ENCODE measurements at regions not wholly inside any gene's neighbourhood (a gene's known extent, or its start where the extent isn't known, plus 50 kb on each side); places are given as distances from the start of the nearest gene placed in this dataset.

GRCh38 chr10:3236644-3237404, 64.2 kb upstream of the PITRM1 start:
- Mint-ChIP-seq H3K27ac (no peak overlapping the region), H3K27me3 (peaks cover 12% of the 10 kb centered on the region), H3K4me1 (peaks cover 2% of the 10 kb centered on the region), H3K4me3 (no peak overlapping the region), H3K36me3 (no peaks in the 10 kb centered on the region), H3K9me3 (no peaks in the 10 kb centered on the region)
- ATAC-seq (ENCODE audit: low read depth) (no peak), DNase-seq (ENCODE audit: low spot score in 2 of 2) (no peak)

GRCh38 chr10:3235996-3236510, 63.5 kb upstream of the PITRM1 start:
- Mint-ChIP-seq H3K36me3 (no peaks in the 10 kb centered on the region), H3K4me1 (peaks cover 2% of the 10 kb centered on the region), H3K27me3 (peaks cover 12% of the 10 kb centered on the region)

GRCh38 chr10:3235395-3235794, 62.8 kb upstream of the PITRM1 start:
- DNase-seq (ENCODE audit: low spot score in 2 of 2) (no peak), ATAC-seq (ENCODE audit: low read depth) (no peak)
- peaks cover 2% of the 10 kb centered on the region for H3K4me1 Mint-ChIP-seq
- no peaks in the 10 kb centered on the region for H3K36me3 Mint-ChIP-seq
- no peak overlapping the region for H3K27ac Mint-ChIP-seq
- peaks cover 13% of the 10 kb centered on the region for H3K27me3 Mint-ChIP-seq
- no peak overlapping the region for H3K4me3 Mint-ChIP-seq
- H3K9me3 Mint-ChIP-seq: no peaks in the 10 kb centered on the region

More at GRCh38 chr10:3235996-3236510, 63.5 kb upstream of the PITRM1 start:
- no peak for DNase-seq (ENCODE audit: low spot score in 2 of 2)
- Mint-ChIP-seq H3K4me3 (no peak overlapping the region), H3K9me3 (no peaks in the 10 kb centered on the region), H3K27ac (no peak overlapping the region)
- no peak for ATAC-seq (ENCODE audit: low read depth)

GRCh38 chr10:3233486-3233990, 61.0 kb upstream of the PITRM1 start:
- ATAC-seq (ENCODE audit: low read depth): no peak
- Mint-ChIP-seq H3K27me3 (peaks cover 11% of the 10 kb centered on the region), H3K36me3 (no peaks in the 10 kb centered on the region), H3K9me3 (no peaks in the 10 kb centered on the region), H3K4me3 (no peak overlapping the region), H3K27ac (no peak overlapping the region), H3K4me1 (no peaks in the 10 kb centered on the region)
- no peak for DNase-seq (ENCODE audit: low spot score in 2 of 2)

- Mint-ChIP-seq H3K36me3 (no peaks in the 10 kb centered on the region), H3K27ac (no peak overlapping the region), H3K4me3 (no peak overlapping the region), H3K27me3 (peaks cover 10% of the 10 kb centered on the region), H3K4me1 (no peaks in the 10 kb centered on the region), H3K9me3 (no peaks in the 10 kb centered on the region)
- ATAC-seq (ENCODE audit: low read depth) (no peak), DNase-seq (ENCODE audit: low spot score in 2 of 2) (no peak)
These were observed 59.6 kb upstream of the PITRM1 start for GRCh38 chr10:3231951-3232730.

- DNase-seq (ENCODE audit: low spot score in 2 of 2): no peak
- no peaks in the 10 kb centered on the region for H3K4me1 Mint-ChIP-seq
- H3K9me3 Mint-ChIP-seq: no peaks in the 10 kb centered on the region
- no peaks in the 10 kb centered on the region for H3K36me3 Mint-ChIP-seq
- no peak overlapping the region for H3K4me3 Mint-ChIP-seq
- H3K27ac Mint-ChIP-seq: no peak overlapping the region
- H3K27me3 Mint-ChIP-seq: peaks cover 10% of the 10 kb centered on the region
- no peak for ATAC-seq (ENCODE audit: low read depth)
These were observed 57.2 kb upstream of the PITRM1 start for GRCh38 chr10:3229815-3230214.

- Mint-ChIP-seq H3K27me3 (peaks cover 10% of the 10 kb centered on the region), H3K4me3 (no peak overlapping the region), H3K36me3 (no peaks in the 10 kb centered on the region), H3K27ac (no peak overlapping the region), H3K9me3 (no peaks in the 10 kb centered on the region), H3K4me1 (no peaks in the 10 kb centered on the region)
- no peak for ATAC-seq (ENCODE audit: low read depth)
- DNase-seq (ENCODE audit: low spot score in 2 of 2): no peak
These were observed 56.0 kb upstream of the PITRM1 start for GRCh38 chr10:3228629-3228945.

- no peak overlapping the region for H3K4me3 Mint-ChIP-seq
- peaks cover 8% of the 10 kb centered on the region for H3K27me3 Mint-ChIP-seq
- no peak overlapping the region for H3K27ac Mint-ChIP-seq
- ATAC-seq (ENCODE audit: low read depth) (no peak), DNase-seq (ENCODE audit: low spot score in 2 of 2) (no peak)
- H3K36me3 Mint-ChIP-seq: no peaks in the 10 kb centered on the region
- no peaks in the 10 kb centered on the region for H3K4me1 Mint-ChIP-seq
- H3K9me3 Mint-ChIP-seq: no peaks in the 10 kb centered on the region
These were observed 54.6 kb upstream of the PITRM1 start for GRCh38 chr10:3226960-3227744.

GRCh38 chr10:3225561-3225960, 53.0 kb upstream of the PITRM1 start:
- Mint-ChIP-seq H3K27ac (no peak overlapping the region), H3K27me3 (peaks cover 8% of the 10 kb centered on the region), H3K9me3 (no peaks in the 10 kb centered on the region), H3K36me3 (no peaks in the 10 kb centered on the region), H3K4me1 (no peaks in the 10 kb centered on the region), H3K4me3 (no peak overlapping the region)
- ATAC-seq (ENCODE audit: low read depth) (no peak), DNase-seq (ENCODE audit: low spot score in 2 of 2) (no peak)

GRCh38 chr10:3224241-3224640, 51.7 kb upstream of the PITRM1 start:
- no peaks in the 10 kb centered on the region for H3K36me3 Mint-ChIP-seq
- no peak overlapping the region for H3K4me3 Mint-ChIP-seq
- peaks cover 10% of the 10 kb centered on the region for H3K27me3 Mint-ChIP-seq
- no peak overlapping the region for H3K27ac Mint-ChIP-seq
- peaks cover 2% of the 10 kb centered on the region for H3K9me3 Mint-ChIP-seq
- no peaks in the 10 kb centered on the region for H3K4me1 Mint-ChIP-seq
- DNase-seq (ENCODE audit: low spot score in 2 of 2): no peak
- ATAC-seq (ENCODE audit: low read depth): no peak

GRCh38 chr10:3222626-3223025, 50.0 kb upstream of the PITRM1 start:
- Mint-ChIP-seq H3K36me3 (no peaks in the 10 kb centered on the region), H3K27ac (no peak overlapping the region), H3K4me1 (no peaks in the 10 kb centered on the region), H3K4me3 (no peak overlapping the region), H3K9me3 (peaks cover 9% of the 10 kb centered on the region), H3K27me3 (peaks cover 14% of the 10 kb centered on the region)
- ATAC-seq (ENCODE audit: low read depth) (no peak), DNase-seq (ENCODE audit: low spot score in 2 of 2) (no peak)

Data from memory B cell (primary cell).